H1 (cell line): ENCODE measurements at regions not wholly inside any gene's neighbourhood (a gene's known extent, or its start where the extent isn't known, plus 50 kb on each side); places are given as distances from the start of the nearest gene placed in this dataset.

ENCODE experiments used
- GTF2F1 ChIP-seq: IDR thresholded peaks from 2 replicates; pipeline ENCODE4 v1.6.1; 2012; ENCODE audit warnings: low read depth, low read length, improper control_type of control experiment, borderline replicate concordance
- KDM5A ChIP-seq: fragments of 200-600 bp; IDR thresholded peaks from 2 replicates; pipeline ENCODE4 v1.7.1; 2012; ENCODE audit warnings: mild to moderate bottlenecking, low read length, inconsistent platforms, mixed read lengths
- POLR2A ChIP-seq, 2 experiments: IDR thresholded peaks; 1 replicate in 1 of 2; 2 replicates in 1 of 2; pipeline ENCODE4 v1.6.1; 2011; ENCODE audit warnings: low read depth in 2 of 2, low read length in 2 of 2, mild to moderate bottlenecking in 2 of 2; ENCODE audit errors: control extremely low read depth in 1 of 2

DNA sequence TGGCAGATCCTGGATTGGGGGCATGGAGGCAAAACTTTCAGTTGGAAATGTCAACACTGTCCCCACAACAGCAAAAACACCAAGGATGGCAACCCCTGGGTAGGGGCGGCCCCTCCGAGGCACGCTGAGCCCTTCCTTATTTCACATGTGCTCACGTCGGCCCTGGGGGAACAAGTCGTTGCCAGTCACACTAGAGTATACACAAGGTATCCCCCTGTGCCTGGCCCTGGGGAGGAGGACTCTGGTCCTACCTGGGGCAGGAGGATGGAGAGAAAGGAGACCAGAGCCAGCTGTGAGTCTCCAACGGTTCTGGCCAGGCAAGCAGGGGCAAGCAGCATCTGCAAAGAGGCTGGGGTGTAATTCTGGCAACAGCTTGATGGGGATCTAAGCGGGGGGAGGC is 126.9 kb upstream of the FOXD4L5 start (continued):
- TF ChIP-seq GTF2F1: no peak
- no peak for TF ChIP-seq POLR2A (IDR thresholded peaks at IDR 0.05; ENCODE audit: control extremely low read depth in 1 of 2, low read depth in 2 of 2, low read length in 2 of 2)
- no peak for TF ChIP-seq KDM5A
